ENCODE measurements at regions not wholly inside any gene's neighbourhood (a gene's known extent, or its start where the extent isn't known, plus 50 kb on each side); places are given as distances from the start of the nearest gene placed in this dataset.
"Not testable (repeated sequence)": the region's sequence is repeated elsewhere in the genome, so short reads cannot be mapped to it uniquely, and the experiment has no call there.

DNA sequence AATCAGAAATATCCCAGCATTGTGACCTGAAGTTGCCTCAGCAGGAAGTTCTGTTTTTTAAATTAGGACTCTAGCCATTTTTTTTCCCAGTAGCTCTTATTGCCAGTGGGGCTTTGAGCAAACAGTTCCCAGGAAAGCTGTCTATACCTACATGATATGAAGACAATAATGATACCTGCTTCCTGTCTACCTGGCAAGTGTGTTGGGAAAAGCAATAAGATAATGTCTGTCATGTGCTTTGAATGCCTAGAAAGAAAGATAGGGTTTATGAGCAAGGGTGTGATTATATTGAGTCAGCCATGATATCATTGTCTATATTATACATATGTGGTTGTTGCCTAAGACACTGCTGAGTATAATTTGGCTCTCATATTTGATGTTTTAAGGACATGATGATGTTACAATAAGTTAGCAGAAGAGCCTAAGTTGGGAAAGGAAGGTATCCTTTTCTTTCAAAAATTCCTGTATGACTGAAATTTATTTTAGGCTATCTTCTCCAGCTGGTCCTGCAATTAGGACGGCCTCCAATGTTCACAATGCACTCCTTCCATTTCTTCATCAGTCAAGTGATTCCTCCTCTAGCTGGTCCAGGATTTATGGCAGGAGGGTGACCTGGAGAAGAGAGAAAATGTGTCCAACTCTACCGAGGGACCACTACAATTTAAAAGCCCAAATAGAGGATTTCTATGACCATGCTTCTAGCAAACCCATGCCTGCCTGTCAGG is 99.6 kb upstream of the CDC42BPA start:
- intact Hi-C loops (cut with micrococcal nuclease): no loop called here

DNA sequence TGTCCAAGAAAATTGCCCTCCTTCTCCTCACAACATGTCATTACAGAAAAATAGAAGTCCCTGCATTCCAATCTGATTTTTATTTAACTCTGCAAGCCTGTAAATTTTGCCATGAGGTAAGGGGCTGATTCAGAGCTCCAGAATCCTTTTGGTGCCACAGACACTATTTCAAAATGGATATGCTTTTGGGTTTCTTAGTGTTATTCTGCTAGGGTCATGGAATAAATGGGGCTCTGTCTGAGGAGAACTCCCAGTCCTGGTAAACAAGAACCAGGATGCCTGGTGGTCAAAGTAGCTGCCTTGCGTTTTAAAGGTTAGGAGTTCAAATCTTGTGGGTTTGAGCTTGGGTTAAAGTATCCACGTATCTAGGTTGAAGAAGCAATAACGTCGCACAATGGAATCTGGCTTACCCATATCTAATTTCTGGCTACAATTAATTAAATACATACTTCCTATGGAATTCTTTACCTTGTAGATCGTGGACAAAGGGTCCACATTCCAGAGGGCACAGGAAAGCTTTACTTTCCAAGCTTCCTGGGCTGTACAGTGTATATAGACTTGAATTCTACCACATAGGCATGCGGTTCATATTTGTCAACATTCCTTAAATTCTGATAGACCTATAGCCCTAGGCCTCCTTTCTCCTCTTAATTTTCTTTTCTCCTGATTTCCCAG is 98.0 kb upstream of the CDC42BPA start:
- intact Hi-C loops (cut with micrococcal nuclease): no loop called here

DNA sequence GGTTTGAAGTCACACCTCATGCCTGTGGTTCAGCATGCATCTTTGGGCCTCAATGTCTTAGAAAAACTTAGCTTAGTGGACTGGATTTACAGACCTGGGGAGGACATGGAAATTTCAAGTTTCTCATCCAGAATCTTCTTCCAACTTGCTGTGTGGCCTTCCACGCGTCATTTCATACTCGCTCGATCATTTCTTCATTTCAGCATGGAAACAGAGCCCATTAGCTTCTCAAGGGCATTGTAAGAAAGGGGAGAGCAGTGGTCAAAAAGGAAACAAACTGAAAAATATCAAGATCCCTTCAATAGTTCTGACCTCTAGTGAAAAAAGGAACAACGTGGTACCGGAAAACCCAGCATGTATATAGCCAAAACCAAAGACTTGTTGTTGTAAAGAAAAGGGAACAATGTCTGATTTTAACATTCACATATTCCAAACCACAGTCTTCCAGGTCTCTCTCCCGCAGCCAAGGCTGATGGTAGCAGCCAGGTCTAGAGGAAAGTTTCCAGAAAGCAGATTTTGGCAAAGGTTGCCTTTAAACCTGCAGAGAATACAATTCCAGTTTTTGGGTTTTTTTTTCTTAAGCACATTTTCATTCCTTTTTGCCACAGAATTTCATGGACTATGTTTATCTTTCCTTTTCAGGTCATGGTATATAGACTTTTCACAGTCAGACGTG is 97.0 kb upstream of the CDC42BPA start:
- intact Hi-C loops (cut with micrococcal nuclease): no loop called here

DNA sequence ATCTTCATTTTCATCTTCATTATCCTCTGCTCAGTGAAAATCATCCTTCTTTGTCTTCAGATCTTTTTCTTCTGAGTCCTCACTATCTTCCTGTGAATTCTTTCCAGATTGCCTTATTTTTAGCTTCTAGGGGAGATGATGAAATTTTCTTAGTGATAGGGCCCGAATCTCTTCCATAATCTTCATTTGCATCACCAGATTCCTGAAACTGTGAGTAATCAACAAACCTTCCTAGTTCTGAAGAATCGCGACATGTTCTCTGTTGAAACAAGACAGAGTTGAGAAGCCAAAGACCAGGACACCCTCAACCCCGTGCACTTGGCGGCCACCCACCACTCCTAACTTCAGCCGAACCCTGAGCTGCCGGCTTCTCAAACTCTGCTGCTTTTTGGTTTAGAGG is 92.8 kb upstream of the CDC42BPA start:
- intact Hi-C loops (cut with micrococcal nuclease): no loop called here

DNA sequence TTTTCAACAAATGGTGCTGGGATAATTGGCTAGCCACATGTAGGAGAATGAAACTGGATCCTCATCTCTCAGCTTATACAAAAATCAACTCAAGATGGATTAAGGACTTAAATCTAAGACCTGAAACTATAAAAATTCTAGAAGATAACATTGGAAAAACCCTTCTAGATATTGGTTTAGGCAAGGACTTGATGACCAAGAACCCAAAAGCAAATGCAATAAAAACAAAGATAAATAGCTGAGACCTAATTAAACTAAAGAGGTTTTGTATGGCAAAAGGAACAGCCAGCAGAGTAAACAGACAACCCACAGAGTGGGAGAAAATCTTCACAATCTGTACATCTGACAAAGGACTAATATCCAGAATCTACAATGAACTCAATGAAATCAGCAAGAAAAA is 88.0 kb upstream of the CDC42BPA start:
- intact Hi-C loops (cut with micrococcal nuclease): not testable (repeated sequence)

DNA sequence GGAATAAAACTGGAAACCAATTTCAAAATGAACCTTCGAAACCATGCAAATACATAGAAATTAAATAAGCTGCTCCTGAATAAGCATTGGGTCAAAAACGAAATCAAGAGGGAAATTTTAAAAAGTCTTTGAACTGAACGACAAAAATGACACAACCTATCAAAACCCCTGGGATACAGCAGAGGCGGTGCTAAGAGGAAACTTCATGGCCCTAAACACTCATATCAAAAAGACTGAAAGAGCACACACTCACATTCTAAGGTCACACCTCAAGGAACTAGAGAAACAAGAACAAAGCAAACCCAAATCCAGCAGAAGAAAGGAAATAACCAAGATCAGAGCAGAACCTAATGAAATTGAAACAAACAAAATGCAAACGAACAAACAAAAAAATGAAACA is 85.2 kb upstream of the CDC42BPA start:
- intact Hi-C loops (cut with micrococcal nuclease): no loop called here

DNA sequence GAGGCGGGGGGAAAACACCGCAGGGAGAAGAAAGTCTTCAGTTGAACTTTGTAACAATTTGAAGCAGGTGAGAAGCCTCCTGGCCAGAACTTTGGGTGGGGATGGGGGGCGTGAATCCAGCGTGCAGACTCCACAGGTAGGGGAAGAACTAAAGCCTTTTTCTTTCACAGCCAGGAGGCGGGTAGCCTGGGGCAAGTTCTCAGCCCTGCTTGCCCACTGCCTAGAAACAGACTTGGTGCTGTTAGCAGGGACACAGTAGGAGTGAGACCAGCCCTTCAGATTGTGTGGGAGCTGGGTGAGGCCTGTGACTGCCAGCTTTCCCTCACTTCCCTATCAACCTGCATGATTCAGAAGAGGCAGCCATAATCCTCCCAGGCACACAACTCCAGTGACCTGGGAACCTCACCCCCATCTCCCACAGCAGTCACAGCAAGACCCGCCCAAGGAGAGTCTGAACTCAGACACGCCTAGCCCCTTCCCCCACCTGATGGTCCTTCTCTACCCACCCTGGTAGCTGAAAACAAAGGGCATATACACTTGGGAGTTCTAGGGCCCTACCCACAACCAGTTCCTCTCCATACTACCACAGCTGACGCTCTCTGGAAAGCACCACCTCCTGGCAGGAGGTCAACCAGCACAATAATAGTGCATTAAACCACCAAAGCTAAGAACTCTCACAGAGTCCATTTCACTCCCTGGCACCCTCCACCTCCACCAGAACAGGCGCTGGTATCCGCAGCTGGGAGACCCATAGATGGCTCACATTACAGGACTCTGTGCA is 83.5 kb upstream of the CDC42BPA start:
- intact Hi-C loops (cut with micrococcal nuclease): no loop called here

DNA sequence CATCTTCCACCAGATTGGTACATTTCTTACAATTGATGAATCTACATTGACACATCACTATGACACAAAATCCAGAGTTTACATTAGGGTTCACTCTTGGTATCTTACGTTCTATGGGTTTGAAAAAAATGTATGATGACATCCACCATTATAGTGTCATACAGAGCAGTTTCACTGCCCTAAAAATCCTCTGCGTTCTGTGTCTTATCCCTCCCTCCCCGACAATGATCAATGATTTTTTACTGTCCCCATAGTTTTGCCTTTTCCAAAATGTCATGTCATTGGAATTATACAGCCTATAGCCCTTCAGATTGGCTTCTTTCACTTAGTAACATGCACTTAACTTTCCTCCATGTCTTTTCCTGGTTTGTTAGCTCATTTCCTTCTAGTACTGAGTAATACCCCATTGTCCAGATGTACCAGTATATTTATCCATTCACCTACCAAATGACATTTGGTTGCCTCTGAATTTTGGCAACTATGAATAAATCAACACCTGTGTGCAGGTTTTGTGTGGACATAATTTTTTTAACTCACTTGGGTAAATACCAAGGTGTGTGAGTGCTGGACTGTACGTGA is 80.9 kb upstream of the CDC42BPA start:
- intact Hi-C loops (cut with micrococcal nuclease): no loop called here

DNA sequence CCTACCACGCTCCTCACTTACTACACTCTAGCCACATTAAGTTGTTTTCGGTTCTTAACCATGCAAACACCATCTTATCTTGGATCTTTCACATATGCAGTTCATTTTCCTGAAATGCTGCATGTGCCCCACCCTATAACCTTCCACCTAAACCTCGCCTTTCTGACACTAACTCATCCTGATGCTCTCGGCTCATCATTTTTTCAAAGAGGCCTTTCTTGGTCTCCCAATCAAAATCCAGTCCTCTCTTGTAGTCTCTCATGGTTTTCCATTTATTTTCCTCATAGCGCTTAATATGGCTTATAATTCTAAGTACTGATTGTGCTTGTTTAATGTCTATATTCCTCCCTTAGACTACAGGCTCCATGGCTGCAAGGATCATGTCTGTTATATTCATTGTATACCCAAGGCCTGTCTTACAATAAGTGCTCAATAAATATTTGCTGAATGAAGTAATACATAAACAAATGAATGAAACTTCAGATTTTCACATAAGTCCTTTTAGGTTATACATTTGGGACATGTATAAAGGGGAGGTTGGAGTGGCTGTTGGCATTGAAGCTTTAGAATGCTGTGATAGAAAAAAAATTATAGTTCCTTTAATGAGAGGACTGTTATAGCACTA is 79.2 kb upstream of the CDC42BPA start:
- intact Hi-C loops (cut with micrococcal nuclease): no loop called here

DNA sequence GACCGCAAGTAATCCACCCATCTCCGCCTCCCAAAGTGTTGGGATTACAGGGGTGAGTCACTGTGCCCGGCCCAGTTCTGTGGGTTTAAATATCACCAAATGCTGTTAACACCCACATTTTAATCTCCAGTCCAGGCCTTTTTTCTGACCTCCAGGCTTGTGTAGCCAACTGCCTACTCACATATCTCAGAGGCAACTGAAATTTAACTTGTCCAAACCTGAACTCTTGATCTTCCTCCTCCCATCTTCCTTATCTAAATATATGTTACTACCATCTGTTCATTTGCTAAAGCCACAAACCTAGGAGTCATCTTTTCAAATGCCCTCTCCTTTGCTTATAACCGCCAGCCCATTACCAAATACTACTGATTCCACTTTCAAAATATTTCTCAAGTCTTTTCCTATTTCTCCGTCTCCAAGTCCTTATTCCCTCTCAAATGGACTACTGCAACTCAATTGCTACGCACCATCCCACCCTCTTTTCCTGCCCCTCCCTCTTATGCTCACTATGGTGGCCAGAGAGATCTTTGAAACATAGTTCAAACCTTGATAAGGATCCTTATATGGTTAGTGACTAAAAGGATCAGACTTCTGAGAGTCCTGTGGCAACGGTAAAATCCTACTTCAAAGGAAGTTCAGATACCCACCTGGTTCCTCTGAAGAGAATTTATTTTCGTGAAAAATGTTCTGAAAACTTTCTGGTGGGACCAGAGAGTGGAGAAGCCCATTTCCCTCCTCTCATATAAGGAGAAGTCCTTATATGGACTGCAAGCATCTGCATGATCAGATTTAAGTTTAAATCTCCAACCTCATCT is 78.5 kb upstream of the CDC42BPA start:
- intact Hi-C loops (cut with micrococcal nuclease): no loop called here

DNA sequence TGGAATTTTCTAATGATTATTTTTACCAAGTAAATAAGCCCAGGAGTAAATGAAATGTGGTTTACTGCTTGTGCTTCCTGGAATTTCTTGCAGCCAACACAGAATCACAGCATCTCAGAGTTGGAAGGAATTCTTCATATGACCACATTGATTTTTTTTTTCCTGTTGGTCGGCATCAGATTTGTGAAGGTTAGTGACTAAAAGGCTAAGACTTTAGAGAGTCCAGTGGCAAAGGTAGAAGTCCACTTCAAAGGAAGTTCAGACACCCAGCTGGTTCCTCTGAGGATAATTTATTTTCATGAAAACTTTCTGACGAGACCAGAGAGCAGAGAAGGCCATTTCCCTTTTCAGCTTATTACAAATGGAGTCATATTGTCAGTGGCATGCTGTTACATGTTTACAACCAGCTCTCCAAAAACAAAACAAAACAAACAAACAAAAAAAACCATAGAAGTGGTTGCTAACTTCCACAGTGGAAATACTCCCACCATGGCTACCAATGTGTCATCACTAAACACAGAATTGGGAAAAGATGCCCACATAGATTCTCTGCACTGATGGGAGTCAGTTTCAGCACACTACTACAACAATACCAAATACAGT is 77.2 kb upstream of the CDC42BPA start:
- intact Hi-C loops (cut with micrococcal nuclease): no loop called here

DNA sequence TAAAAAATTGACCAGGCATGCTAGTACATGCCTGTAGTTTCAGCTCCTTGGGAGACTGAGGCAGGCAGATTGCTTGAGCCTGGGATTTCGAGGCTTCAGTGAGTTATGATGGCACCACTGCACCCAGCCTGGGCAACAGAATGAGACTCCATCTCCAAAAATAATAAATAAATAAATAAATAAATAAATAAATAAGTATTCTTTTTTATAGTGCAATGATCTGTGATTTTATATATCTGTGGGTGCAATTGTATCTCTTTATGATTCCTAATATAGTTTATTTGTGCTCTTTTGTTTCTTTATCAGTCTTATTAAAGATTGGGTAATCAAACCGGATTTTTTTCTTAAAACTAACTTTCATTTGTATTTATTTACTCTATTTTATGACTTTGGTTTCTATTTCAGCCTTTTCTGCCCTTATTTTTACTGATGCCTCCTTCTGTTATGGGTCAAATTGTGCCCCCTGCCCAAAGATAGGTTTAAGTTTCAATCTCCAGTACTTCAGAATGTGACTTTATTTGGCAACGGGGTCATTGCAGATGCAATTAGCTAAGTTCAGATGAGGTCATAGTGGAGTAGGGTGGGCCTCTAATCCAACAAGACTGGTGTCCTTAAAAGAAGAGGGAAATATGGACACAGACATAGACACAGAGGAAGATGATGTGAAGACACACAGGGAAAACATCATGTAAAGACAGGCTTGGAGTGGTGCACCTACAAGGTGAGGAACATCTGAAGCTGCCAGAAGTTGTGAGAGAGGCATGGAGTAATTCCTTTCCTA is 74.9 kb upstream of the CDC42BPA start:
- intact Hi-C loops (cut with micrococcal nuclease): no loop called here

DNA sequence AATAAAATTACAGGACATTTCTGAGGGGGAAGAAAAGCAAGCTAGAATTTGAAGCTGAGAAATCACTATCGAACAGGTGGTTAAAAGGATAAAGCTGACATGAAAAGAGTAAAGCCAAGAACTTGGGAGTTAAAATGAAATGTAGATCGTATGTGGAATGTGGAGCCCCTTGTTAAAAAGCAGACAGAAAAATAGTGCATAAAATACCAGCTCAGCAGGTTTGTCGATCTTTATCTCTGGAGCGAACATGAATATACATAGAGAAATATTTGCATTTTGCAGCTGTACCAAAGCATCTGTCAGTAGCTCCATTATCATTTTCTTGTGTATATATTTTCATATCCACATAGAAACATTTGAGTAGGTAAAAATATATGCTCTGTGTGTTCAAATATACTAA is 73.6 kb upstream of the CDC42BPA start:
- intact Hi-C loops (cut with micrococcal nuclease): no loop called here

DNA sequence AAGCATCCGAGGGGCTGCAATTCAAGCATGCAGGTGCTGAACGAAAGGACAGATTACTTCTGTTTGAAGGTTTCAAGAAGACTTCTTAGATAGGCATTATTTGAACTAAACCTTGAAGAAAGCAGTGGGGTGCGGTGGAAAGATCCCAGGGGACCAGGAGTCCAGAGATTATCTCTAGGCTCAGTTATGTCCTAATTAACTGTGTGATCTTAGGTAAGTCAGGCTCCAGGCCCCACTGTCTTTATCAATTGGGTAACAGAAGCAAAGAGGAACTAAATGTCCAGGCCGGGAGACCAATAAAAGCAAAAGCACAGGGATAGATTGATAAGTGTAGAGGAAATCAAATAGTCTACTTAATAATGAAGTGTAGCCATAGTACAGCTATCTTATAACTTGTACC is 72.9 kb upstream of the CDC42BPA start:
- intact Hi-C loops (cut with micrococcal nuclease): no loop called here

DNA sequence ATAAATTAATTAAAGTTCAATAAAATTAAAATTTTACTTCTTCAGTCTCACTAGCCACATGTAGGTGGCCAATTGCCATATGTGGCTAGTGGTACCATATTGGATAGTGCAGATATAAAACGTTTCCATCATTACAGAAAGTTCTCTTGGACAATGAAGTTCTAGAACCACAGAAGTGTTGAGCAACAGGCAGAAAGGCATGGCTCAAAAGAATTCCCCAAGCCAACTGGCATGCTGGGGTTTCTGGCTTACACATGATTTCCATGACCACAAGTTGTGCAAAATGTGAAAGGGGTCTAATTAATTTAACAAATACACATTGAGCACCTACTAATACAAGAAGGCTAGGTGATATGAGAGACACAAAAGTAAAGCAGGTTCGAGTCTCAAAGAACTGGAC is 72.2 kb upstream of the CDC42BPA start:
- intact Hi-C loops (cut with micrococcal nuclease): no loop called here

DNA sequence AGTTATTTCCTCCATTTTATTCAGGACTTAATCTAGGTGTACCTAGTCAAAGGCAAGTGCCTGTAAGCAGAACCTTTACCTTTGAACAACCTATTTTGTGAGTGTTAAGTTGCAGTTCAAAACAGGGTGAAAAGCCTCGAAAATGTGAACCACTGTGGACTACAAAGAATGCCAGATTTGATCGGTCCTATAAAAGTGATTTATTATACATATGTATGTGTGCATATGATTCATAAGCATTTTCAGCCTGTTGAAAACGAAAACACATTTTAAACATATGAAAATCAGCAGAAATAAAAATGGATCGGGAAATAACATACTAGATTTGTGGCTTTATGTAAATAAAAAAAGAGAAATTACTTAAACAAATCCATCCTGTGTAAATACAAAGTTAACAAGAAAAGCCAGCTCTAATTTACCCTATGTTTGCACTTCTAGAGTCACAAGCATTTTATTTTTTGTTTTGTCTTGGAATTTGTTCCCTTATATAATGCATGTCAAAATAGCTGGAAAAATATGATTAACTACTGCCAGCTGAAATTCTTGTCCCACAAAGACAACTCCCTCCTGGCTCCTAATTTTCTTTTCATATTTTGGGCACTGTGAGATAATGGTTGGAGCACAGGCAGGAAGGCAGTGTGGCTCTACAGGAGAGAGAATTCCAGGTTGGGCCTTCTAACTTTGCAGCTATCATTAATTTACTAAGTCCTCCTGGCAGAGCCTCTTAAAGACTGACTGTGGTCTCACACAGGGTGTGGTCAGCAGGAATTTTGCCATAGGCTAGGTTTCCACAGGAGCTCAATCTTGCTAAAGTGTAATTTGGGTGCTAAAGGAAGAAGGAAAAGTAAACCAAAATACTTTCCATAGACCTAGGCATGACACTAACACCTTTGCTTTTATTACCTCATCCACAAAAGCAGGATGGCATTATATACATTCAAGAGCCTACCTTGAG is 70.2 kb upstream of the CDC42BPA start:
- intact Hi-C loops (cut with micrococcal nuclease): no loop called here

DNA sequence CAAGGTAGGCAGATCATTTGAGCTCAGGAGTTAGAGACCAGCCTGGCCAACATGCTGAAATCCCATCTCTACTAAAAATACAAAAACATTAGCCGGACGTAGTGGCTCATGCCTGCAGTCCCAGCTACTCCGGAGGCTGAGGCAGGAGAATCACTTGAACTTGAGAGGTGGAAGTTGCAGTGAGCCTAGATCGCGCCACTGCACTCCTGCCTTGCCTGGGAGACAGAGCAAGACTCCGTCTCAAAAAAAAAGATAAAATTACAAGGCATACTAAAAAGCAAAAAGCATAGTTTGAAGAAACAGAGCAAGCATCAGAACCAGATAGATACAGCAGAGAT is 61.2 kb upstream of the CDC42BPA start:
- intact Hi-C loops (cut with micrococcal nuclease): no loop called here
